A549 (cell line): ENCODE measurements at regions not wholly inside any gene's neighbourhood (a gene's known extent, or its start where the extent isn't known, plus 50 kb on each side); places are given as distances from the start of the nearest gene placed in this dataset.

ENCODE experiments used
- CBX8 ChIP-seq: fragments of 200-600 bp; sonication (generic); IDR thresholded peaks from 2 replicates; pipeline ENCODE4 v1.6.1; 2016
- CHD2 ChIP-seq: fragments of 150-350 bp; IDR thresholded peaks from 2 replicates; pipeline ENCODE4 v1.6.1; 2014; ENCODE audit warnings: low read length; ENCODE audit not compliant: partially characterized antibody
- CTCF ChIP-seq: fragments of >200 bp; sonication (Bioruptor Twin); formaldehyde crosslinking; IDR thresholded peaks from 3 replicates; pipeline ENCODE4 v1.5.1; 2016
- NPAS2 ChIP-seq: fragments of 250-450 bp; sonication (Bioruptor Pico); IDR thresholded peaks from 2 replicates; pipeline ENCODE4 v1.8.0; 2022; ENCODE audit warnings: mild to moderate bottlenecking, moderate library complexity, borderline replicate concordance
- NR3C1 ChIP-seq: fragments of >200 bp; sonication (Bioruptor Twin); formaldehyde crosslinking; IDR thresholded peaks from 3 replicates; pipeline ENCODE4 v1.6.1; 2017
- USF2 ChIP-seq: fragments of 450-650 bp; IDR thresholded peaks from 2 replicates; pipeline ENCODE4 v1.6.1; 2014; ENCODE audit warnings: antibody characterized with exemption

- TF ChIP-seq NR3C1: no peak
- no peak for TF ChIP-seq NPAS2
- no peak for TF ChIP-seq USF2
- TF ChIP-seq CTCF: peak; percentile 18; the same call in 1 of the 3 replicates
- TF ChIP-seq CHD2: no peak
- TF ChIP-seq CBX8: no peak
These were observed 129.5 kb downstream of the LARP7 start for GRCh38 chr4:112766422-112766821.
